ENCODE measurements at regions not wholly inside any gene's neighbourhood (a gene's known extent, or its start where the extent isn't known, plus 50 kb on each side); places are given as distances from the start of the nearest gene placed in this dataset.

- H3K9ac ChIP-seq = no peak overlapping the region
- H3K4me3 ChIP-seq (ENCODE audit: low read depth, low read length) = no peak overlapping the region
- H3K4me2 ChIP-seq (ENCODE audit: low read length) = no peak overlapping the region
- no peaks in the 10 kb centered on the region for H3K9me3 ChIP-seq (ENCODE audit: control insufficient read depth, low read length)
- H3K27ac ChIP-seq = no peak overlapping the region
- H3K27me3 ChIP-seq (ENCODE audit: control insufficient read depth, insufficient read depth, low read length) = no peaks in the 10 kb centered on the region
- H3K36me3 ChIP-seq (ENCODE audit: control insufficient read depth, insufficient read depth, low read length) = no peaks in the 10 kb centered on the region
- H3K79me2 ChIP-seq = no peaks in the 10 kb centered on the region
- no peak for TF ChIP-seq CTCF (IDR thresholded peaks at IDR 0.05)
- H2AFZ ChIP-seq = no peak overlapping the region
- no peaks in the 10 kb centered on the region for H3K4me1 ChIP-seq
Observed at GRCh38 chr3:168416446-168416845, 320.7 kb upstream of the GOLIM4 start.

DNA sequence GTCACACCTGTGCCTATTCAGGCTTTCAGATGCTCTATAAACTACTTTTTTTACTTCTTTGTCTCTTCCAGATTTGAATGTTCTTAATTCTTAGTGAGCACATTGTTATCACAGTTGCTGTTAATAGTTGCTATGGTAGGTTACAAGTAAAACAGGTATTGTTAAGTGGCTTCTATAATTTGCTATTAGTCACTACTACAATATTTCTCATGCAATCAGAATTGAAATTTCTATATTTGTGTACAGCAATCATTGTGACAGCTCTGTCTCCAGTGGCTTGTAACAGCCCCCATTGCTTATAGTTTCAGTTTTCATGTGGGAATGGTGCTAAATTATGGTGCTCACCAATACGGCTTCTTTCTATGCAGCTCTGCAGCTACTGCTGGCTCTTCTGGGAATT lies 318.4 kb upstream of the GOLIM4 start:
- Histone ChIP-seq H3K79me2 (no peaks in the 10 kb centered on the region), H3K9me3 (ENCODE audit: control insufficient read depth, low read length) (no peaks in the 10 kb centered on the region), H3K9ac (no peak overlapping the region), H3K4me1 (no peaks in the 10 kb centered on the region), H3K27ac (no peak overlapping the region), H3K36me3 (ENCODE audit: control insufficient read depth, insufficient read depth, low read length) (no peaks in the 10 kb centered on the region), H3K4me3 (ENCODE audit: low read depth, low read length) (no peak overlapping the region), H2AFZ (no peak overlapping the region), H3K4me2 (ENCODE audit: low read length) (no peak overlapping the region), H3K27me3 (ENCODE audit: control insufficient read depth, insufficient read depth, low read length) (no peaks in the 10 kb centered on the region)
- TF ChIP-seq CTCF (IDR thresholded peaks at IDR 0.05) = no peak

DNA sequence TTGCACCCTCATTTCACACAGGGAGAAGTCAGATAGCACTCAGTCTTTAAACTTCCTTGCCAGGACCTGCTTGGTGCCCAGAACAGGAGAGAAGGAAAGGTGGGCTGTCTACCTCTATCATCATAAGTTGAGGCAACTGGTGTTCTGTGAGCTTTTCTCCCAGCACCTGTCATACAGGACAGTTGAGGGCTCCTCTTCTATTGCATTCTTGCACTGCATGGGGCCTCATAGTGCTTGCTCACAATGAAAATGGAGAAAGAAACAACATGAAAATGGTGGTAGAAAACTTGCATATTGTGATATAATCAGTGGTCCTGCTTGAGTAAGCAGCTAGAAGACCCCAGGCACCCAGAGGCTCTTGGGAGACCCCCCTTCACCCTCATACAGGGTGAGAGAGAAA lies 311.7 kb upstream of the GOLIM4 start:
- H3K4me3 ChIP-seq (ENCODE audit: low read depth, low read length) = no peak overlapping the region
- no peaks in the 10 kb centered on the region for H3K27me3 ChIP-seq (ENCODE audit: control insufficient read depth, insufficient read depth, low read length)
- no peak for TF ChIP-seq CTCF (IDR thresholded peaks at IDR 0.05)

DNA sequence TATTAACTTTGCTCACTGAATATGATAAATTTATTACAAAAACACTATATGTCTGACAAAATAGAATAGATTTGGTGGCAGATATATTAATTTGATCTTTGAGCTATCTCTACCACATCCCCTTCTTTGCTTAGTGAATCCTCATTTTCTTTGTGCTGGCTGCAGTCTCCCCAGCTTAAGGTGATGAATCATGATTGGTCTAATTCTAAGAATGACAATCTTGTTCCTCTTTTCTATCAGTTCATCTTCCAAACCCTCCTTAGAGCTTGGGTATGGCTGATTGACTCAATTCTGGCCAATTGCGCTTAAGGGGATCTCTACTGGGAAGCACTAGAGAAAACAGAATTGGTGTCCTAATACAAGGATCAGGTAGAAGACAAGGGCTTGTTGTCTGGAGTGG lies 309.6 kb upstream of the GOLIM4 start:
- Histone ChIP-seq H3K9me3 (ENCODE audit: control insufficient read depth, low read length) (no peaks in the 10 kb centered on the region), H2AFZ (no peak overlapping the region), H3K27me3 (ENCODE audit: control insufficient read depth, insufficient read depth, low read length) (no peaks in the 10 kb centered on the region), H3K4me1 (no peaks in the 10 kb centered on the region), H3K9ac (no peak overlapping the region), H3K4me3 (ENCODE audit: low read depth, low read length) (no peak overlapping the region), H3K36me3 (ENCODE audit: control insufficient read depth, insufficient read depth, low read length) (no peaks in the 10 kb centered on the region), H3K4me2 (ENCODE audit: low read length) (no peak overlapping the region), H3K79me2 (no peaks in the 10 kb centered on the region), H3K27ac (no peak overlapping the region)
- no peak for TF ChIP-seq CTCF (IDR thresholded peaks at IDR 0.05)

More for the DNA sequence above, 311.7 kb upstream of the GOLIM4 start:
- Histone ChIP-seq H3K9ac (no peak overlapping the region), H3K4me1 (no peaks in the 10 kb centered on the region), H3K9me3 (ENCODE audit: control insufficient read depth, low read length) (no peaks in the 10 kb centered on the region), H3K27ac (no peak overlapping the region), H3K79me2 (no peaks in the 10 kb centered on the region), H2AFZ (no peak overlapping the region), H3K36me3 (ENCODE audit: control insufficient read depth, insufficient read depth, low read length) (no peaks in the 10 kb centered on the region), H3K4me2 (ENCODE audit: low read length) (no peak overlapping the region)

DNA sequence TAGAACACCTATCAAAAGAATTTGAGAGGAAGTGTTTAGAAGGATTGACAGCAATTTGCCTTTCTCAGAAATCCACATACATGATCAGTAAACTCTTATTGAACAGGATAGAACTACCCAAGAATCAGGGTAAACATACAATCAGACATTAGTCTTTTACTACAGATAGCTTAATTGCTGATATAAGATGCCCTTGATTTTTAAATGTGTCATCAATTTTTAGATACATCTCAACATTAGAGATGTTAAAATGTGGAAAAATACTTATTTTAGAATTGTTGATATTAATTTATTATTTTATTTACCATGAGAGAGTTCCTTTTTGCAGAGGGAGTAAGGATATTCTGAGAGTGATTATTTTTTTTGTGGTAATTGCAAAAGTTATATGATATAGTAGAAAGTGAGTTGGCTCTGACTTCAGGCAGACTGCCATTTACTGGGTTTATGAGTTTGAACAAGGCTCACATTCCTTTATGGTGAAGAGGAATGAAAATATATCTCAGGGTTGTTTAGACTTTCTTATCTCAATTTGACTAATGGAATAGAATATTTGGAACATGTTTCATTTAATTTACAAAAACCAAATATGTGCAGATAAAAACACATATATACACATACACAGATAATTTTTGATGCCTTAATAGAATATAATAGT lies 302.8 kb upstream of the GOLIM4 start:
- H3K27ac ChIP-seq = no peak overlapping the region
- no peak overlapping the region for H3K4me3 ChIP-seq (ENCODE audit: low read depth, low read length)
- no peaks in the 10 kb centered on the region for H3K9me3 ChIP-seq (ENCODE audit: control insufficient read depth, low read length)
- H3K4me1 ChIP-seq = no peaks in the 10 kb centered on the region
- no peaks in the 10 kb centered on the region for H3K36me3 ChIP-seq (ENCODE audit: control insufficient read depth, insufficient read depth, low read length)
- no peak overlapping the region for H2AFZ ChIP-seq
- H3K9ac ChIP-seq = no peak overlapping the region
- H3K27me3 ChIP-seq (ENCODE audit: control insufficient read depth, insufficient read depth, low read length) = no peaks in the 10 kb centered on the region
- no peak for TF ChIP-seq CTCF (IDR thresholded peaks at IDR 0.05)
- no peaks in the 10 kb centered on the region for H3K79me2 ChIP-seq
- no peak overlapping the region for H3K4me2 ChIP-seq (ENCODE audit: low read length)

Measured in parathyroid adenoma (tissue), 2 donors.